Peyer's patch (tissue), 4 donors: ENCODE measurements at regions not wholly inside any gene's neighbourhood (a gene's known extent, or its start where the extent isn't known, plus 50 kb on each side); places are given as distances from the start of the nearest gene placed in this dataset.

Experiments used
- CTCF ChIP-seq, 6 experiments: fragments of 450-650 bp in 4 of 6; fragments of 200-600 bp in 2 of 6; sonication (generic) in 1 of 6; IDR thresholded peaks; one replicate each; pipeline ENCODE4 v1.5.1; 2017 to 2019; ENCODE audit warnings: antibody characterized with exemption in 6 of 6, mild to moderate bottlenecking in 3 of 6, moderate library complexity in 1 of 6
- POLR2A ChIP-seq, 2 donors: fragments of 450-650 bp; IDR thresholded peaks; one replicate each; pipeline ENCODE4 v1.5.1; 2017; ENCODE audit warnings: antibody characterized with exemption in 2 of 2, mild to moderate bottlenecking in 2 of 2, moderate library complexity in 2 of 2

GRCh38 chr1:29767769-29768425 is 531.6 kb downstream of the PTPRU start:
- no peak for TF ChIP-seq CTCF (IDR thresholded peaks at IDR 0.05)
- no peak for TF ChIP-seq POLR2A (IDR thresholded peaks at IDR 0.05)
